Activated naive CD4-positive, alpha-beta T cell treated with anti-CD3 and anti-CD28 coated beads for 36 hours (primary cell): ENCODE measurements at regions not wholly inside any gene's neighbourhood (a gene's known extent, or its start where the extent isn't known, plus 50 kb on each side); places are given as distances from the start of the nearest gene placed in this dataset.

Experiments
- CTCF ChIA-PET: fragments of 350-600 bp; sonication (Branson Sonifier 250); formaldehyde crosslinking; loops from one replicate; lab custom pipeline; 2021; ENCODE audit warnings: antibody characterized with exemption; lab: Charles Lee
- DNase-seq: peaks from one replicate; pipeline ENCODE4 v3.0.0-alpha.2; 2020
- H3K27ac Mint-ChIP-seq: one replicate; pipeline ENCODE4 v1.8.0; 2021; ENCODE audit warnings: mild to moderate bottlenecking, mixed read lengths
- H3K27me3 Mint-ChIP-seq: one replicate; pipeline ENCODE4 v1.8.0; 2021; ENCODE audit warnings: low read depth, mixed read lengths
- H3K36me3 Mint-ChIP-seq: one replicate; pipeline ENCODE4 v1.8.0; 2021; ENCODE audit warnings: low read depth, mixed read lengths
- H3K4me1 Mint-ChIP-seq: one replicate; pipeline ENCODE4 v1.8.0; 2021; ENCODE audit warnings: low read depth, mixed read lengths
- H3K4me3 Mint-ChIP-seq: one replicate; pipeline ENCODE4 v1.8.0; 2021; ENCODE audit warnings: mild to moderate bottlenecking, moderate library complexity, mixed read lengths
- H3K9me3 Mint-ChIP-seq: one replicate; pipeline ENCODE4 v1.8.0; 2021; ENCODE audit warnings: mixed read lengths
- intact Hi-C: fragments of 100-400 bp; cut with micrococcal nuclease; formaldehyde crosslinking; loops from one replicate; pipeline ENCODE4 v1.15.1; 2023

DNA sequence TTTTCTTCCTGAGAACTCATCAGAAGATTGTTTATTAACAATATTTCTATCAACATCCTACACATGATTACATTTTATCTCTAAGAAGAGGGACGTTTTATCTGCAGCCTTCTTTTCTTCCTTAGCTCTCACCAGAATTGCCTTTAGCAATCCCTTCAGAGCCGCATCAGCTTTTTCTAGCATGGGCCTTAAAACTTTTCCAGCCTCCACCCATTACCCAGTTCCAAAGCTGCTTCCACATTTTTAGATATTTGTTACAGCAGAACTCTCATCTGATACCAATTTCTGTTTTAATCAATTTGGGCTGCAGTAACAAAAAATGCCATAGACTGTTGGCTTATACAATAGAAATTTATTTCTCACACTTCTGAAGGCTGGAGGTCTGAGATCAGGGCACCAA lies 281.5 kb downstream of the THBS2 start:
- peaks cover 18% of the 10 kb centered on the region for H3K27me3 Mint-ChIP-seq
- DNase-seq = no peak
- H3K27ac Mint-ChIP-seq = no peak overlapping the region
- CTCF ChIA-PET = no interaction called here
- H3K9me3 Mint-ChIP-seq = no peaks in the 10 kb centered on the region
- no peak overlapping the region for H3K4me3 Mint-ChIP-seq
- intact Hi-C loops = no loop called here
- no peaks in the 10 kb centered on the region for H3K4me1 Mint-ChIP-seq
- no peaks in the 10 kb centered on the region for H3K36me3 Mint-ChIP-seq

DNA sequence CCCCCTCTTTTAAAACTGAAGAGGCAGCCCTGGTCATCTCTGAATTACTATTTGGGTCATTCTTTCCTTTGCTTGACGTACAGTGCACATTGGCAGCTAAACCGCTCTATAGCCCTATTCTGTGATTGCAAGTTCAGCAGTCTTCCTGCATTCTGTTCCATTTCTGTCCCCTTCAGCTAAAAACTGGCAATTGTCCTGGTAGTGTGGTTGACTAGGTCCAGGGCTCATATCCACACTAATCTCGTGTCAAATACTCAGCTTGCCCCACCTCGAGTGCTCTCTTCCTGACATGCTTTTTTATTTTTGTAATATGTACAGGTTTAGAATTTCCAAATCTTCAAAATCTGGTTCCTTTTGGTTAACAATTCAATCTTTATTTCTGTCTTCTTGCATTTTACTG lies 282.1 kb downstream of the THBS2 start:
- H3K4me3 Mint-ChIP-seq = no peak overlapping the region
- intact Hi-C loops = no loop called here
- CTCF ChIA-PET = no interaction called here
- no peaks in the 10 kb centered on the region for H3K36me3 Mint-ChIP-seq
- H3K27me3 Mint-ChIP-seq = peaks cover 18% of the 10 kb centered on the region
- no peak overlapping the region for H3K27ac Mint-ChIP-seq
- no peaks in the 10 kb centered on the region for H3K4me1 Mint-ChIP-seq
- no peaks in the 10 kb centered on the region for H3K9me3 Mint-ChIP-seq
- DNase-seq = no peak

DNA sequence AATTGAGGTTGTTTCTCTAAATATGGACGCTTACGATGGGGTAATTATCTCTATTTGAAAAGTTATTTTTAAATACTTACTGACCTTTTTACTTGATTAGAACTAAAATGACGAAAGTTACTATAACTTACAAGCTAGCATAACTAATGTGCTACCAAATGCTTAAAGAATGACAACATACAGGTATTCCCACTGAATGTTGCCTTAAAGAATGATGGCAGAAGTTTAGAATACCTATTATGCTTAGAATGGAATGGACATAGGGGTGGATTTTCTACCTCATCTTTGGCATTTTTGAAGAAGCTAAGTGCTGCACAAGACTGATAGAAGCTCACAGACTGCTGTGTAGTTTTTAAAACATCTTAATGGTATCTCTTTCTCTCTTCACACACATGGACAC lies 284.8 kb downstream of the THBS2 start:
- CTCF ChIA-PET = no interaction called here
- no peak for DNase-seq
- Mint-ChIP-seq H3K36me3 (no peaks in the 10 kb centered on the region), H3K9me3 (no peaks in the 10 kb centered on the region), H3K4me1 (no peaks in the 10 kb centered on the region), H3K4me3 (no peak overlapping the region), H3K27me3 (peaks cover 14% of the 10 kb centered on the region), H3K27ac (no peak overlapping the region)
- intact Hi-C loops = no loop called here

DNA sequence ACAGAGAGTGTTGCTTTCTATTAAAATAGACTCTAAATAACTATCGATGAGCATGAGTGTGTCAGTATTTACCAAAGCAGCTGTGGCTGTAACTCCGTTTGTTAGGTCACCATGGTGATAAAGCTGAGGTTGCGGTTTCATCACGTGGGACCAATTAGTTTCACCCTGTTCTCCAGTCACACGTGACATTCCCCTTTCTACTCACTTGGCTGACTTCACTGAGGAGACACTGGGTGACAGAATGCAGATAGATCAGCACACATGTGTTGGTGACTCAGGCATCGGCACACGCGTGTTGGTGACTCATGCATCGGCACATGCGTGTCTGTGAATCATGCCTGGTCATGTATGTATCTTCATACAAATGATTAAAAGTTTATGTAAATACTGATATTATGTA lies 285.4 kb downstream of the THBS2 start:
- H3K4me3 Mint-ChIP-seq = no peak overlapping the region
- CTCF ChIA-PET = no interaction called here
- H3K9me3 Mint-ChIP-seq = no peaks in the 10 kb centered on the region
- H3K27me3 Mint-ChIP-seq = peaks cover 17% of the 10 kb centered on the region
- intact Hi-C loops = no loop called here
- no peaks in the 10 kb centered on the region for H3K4me1 Mint-ChIP-seq
- no peaks in the 10 kb centered on the region for H3K36me3 Mint-ChIP-seq
- no peak for DNase-seq
- no peak overlapping the region for H3K27ac Mint-ChIP-seq

DNA sequence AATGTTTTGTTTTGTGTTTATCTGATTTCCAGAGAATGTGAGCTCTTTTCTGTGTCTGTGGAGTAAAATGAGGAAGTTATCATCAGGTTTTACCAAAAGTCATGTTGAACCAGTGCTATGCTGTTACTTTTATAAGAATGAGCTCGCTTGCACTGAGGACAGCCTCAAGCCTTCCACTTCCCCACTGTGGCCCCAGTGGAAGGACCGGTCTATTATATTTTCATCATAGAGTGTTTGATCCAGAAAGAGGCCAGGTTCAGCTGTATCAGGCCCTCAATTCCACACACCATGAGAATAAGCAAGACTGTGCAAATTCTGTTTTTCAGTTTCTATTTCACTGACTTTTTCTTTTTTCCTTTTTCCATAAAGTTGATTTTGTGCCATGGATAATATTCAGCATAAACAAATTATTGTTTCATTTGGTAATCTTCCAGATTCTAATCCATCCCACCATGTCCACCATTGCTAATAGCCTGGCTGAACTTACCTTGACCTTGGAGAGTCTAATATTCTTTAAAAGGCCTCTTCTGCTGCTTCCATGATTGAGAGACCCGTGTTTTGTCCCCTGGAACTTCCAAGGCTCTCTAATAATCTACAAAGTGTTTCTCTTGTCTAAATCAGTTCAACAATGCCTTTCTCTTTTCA lies 286.2 kb downstream of the THBS2 start:
- H3K4me3 Mint-ChIP-seq = no peak overlapping the region
- CTCF ChIA-PET = no interaction called here
- H3K4me1 Mint-ChIP-seq = no peaks in the 10 kb centered on the region
- no peak for DNase-seq
- no peaks in the 10 kb centered on the region for H3K9me3 Mint-ChIP-seq
- H3K27me3 Mint-ChIP-seq = peaks cover 19% of the 10 kb centered on the region
- H3K27ac Mint-ChIP-seq = no peak overlapping the region
- H3K36me3 Mint-ChIP-seq = no peaks in the 10 kb centered on the region
- intact Hi-C loops = no loop called here

DNA sequence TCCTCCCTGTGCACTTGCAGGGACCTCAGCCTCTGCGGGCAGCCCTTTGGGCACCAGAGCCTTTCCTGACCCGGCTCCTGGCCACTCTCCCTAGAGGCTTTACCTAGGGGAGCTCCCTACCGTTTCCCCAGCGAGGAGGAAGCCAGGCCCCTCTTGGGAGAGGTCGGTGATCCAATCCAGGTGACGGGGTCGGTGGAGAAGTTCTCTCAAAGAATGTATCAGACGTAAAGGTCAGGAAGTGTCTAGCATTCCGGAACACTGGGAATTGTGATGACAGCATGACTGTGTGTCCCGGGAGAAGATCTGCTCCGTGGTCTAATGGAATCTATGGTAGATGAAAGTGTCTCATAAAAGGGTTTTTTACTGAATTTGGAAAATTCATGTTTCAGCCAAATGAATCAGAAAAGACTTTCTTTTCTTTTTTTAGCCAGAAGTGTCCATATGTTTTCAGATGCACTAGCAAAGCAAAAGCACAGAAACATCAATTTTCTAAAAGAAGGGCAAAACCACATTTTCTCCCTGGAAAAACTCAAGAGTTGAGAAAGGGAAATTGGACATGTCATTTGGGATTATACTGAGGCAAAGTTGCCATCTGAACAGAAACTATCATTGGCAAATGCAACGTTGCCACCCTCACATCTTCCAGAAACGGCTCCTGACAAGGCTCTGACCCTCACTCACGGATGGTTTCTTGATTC lies 289.4 kb downstream of the THBS2 start:
- H3K27ac Mint-ChIP-seq = no peak overlapping the region
- DNase-seq = no peak
- no peaks in the 10 kb centered on the region for H3K36me3 Mint-ChIP-seq
- H3K4me3 Mint-ChIP-seq = no peak overlapping the region
- CTCF ChIA-PET = no interaction called here
- peaks cover 14% of the 10 kb centered on the region for H3K27me3 Mint-ChIP-seq
- H3K4me1 Mint-ChIP-seq = no peaks in the 10 kb centered on the region
- H3K9me3 Mint-ChIP-seq = no peaks in the 10 kb centered on the region
- intact Hi-C loops = no loop called here

DNA sequence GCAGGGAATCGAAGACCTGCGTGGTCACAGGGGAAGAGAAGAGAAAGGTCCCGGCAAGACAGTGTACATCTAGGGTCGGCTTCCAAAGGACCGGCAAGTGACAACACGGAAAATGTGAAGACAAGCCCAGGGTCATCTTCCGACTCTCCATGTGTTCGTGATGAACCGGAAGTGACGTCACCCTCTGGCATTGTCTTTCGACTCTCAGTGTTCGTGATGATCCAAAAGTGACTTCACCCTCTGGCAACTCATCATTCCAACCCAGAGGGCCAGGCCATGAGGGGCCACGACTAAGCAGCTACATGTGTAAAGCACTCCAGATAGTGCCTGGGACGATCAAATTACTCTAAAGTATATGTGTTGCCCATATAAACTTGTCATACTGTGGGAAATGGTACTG lies 290.8 kb downstream of the THBS2 start:
- intact Hi-C loops = no loop called here
- H3K4me1 Mint-ChIP-seq = no peaks in the 10 kb centered on the region
- H3K9me3 Mint-ChIP-seq = no peaks in the 10 kb centered on the region
- no peaks in the 10 kb centered on the region for H3K36me3 Mint-ChIP-seq
- peaks cover 12% of the 10 kb centered on the region for H3K27me3 Mint-ChIP-seq
- CTCF ChIA-PET = no interaction called here
- no peak overlapping the region for H3K27ac Mint-ChIP-seq
- no peak for DNase-seq
- no peak overlapping the region for H3K4me3 Mint-ChIP-seq

DNA sequence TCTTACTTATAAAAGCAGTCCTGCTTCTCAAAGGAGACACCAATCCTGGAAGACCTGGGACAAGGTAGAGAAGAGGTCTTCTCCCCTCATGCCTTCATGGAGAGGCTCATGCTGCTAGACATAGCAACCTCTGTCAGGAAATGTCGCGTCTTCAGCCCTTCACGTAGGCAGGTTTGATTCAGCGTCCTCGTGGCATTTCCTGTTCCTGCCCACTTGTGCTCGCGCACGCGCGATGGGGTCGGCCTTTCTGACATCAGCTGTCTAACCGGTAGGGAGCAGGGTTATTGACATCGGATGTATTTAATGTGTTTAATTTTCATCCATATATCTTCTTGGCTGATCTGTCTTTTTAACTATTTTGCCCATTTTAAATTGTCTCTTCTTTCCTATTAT lies 292.4 kb downstream of the THBS2 start:
- no peak overlapping the region for H3K4me3 Mint-ChIP-seq
- intact Hi-C loops = no loop called here
- H3K4me1 Mint-ChIP-seq = no peaks in the 10 kb centered on the region
- H3K27ac Mint-ChIP-seq = no peak overlapping the region
- DNase-seq = no peak
- H3K9me3 Mint-ChIP-seq = no peaks in the 10 kb centered on the region
- CTCF ChIA-PET = no interaction called here
- H3K27me3 Mint-ChIP-seq = peaks cover 12% of the 10 kb centered on the region
- no peaks in the 10 kb centered on the region for H3K36me3 Mint-ChIP-seq

DNA sequence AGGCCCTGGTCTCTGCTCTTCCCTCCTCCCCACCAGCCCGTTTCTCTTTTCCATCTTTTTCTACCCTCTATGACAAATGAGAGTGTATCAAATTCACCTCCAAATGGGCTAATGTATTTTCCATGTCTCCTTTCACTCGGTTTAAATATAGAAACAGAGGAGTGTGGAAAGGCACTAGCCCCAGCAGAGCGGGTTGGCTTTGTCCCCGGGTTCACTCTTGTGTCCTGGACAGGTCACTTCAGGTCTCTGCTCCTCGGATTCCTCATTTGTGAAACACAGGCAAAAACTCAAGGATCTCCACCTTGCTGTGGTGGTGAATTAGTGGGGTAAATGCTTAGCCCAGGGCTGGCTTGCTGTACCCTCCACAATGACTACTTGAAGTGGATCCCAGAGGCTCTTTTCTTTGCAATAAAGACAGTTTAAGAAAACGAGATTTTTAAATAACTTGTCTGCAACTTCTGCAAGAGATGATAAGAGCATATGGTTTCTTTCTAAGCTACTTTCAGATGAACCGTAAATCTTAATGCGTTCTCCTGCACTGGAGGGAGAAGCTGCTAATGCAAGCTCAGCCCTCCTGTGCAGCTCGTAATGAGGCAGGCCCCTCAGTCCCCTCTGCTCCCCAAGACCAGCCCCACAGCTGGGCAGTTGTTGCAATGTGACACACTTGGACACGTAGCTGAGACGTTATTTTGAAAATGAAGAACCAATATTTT lies 292.9 kb downstream of the THBS2 start:
- no peak overlapping the region for H3K27ac Mint-ChIP-seq
- no peak for DNase-seq
- intact Hi-C loops = no loop called here
- CTCF ChIA-PET = no interaction called here
- H3K4me3 Mint-ChIP-seq = no peak overlapping the region
- no peaks in the 10 kb centered on the region for H3K36me3 Mint-ChIP-seq
- H3K27me3 Mint-ChIP-seq = peaks cover 15% of the 10 kb centered on the region
- no peaks in the 10 kb centered on the region for H3K4me1 Mint-ChIP-seq
- H3K9me3 Mint-ChIP-seq = no peaks in the 10 kb centered on the region

DNA sequence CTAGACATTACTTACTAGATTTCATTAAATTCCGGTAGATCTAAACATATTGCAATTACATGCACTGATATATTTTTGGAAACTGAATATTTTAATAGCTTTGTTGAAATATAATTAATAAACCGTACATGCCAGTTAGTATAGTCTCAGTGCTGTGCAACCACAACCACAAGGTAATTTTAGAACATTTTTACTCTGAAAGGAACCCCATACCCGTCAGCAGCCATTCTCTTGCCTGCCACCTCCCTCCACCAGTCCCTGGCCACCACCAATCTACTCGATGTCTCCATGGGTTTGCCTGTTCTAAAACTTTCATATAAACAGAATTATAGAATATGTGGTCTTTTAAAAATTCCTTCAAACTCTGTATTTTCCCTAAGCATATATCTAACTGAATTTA lies 293.9 kb downstream of the THBS2 start:
- Mint-ChIP-seq H3K27ac (no peak overlapping the region), H3K36me3 (no peaks in the 10 kb centered on the region), H3K27me3 (peaks cover 15% of the 10 kb centered on the region), H3K9me3 (no peaks in the 10 kb centered on the region), H3K4me1 (no peaks in the 10 kb centered on the region), H3K4me3 (no peak overlapping the region)
- no peak for DNase-seq
- intact Hi-C loops = no loop called here
- CTCF ChIA-PET = interaction anchor here (0.5 kb wide), 1 partner anchor 397 kb away, joined by 3 read pairs; no protein-coding TSS in a partner anchor

DNA sequence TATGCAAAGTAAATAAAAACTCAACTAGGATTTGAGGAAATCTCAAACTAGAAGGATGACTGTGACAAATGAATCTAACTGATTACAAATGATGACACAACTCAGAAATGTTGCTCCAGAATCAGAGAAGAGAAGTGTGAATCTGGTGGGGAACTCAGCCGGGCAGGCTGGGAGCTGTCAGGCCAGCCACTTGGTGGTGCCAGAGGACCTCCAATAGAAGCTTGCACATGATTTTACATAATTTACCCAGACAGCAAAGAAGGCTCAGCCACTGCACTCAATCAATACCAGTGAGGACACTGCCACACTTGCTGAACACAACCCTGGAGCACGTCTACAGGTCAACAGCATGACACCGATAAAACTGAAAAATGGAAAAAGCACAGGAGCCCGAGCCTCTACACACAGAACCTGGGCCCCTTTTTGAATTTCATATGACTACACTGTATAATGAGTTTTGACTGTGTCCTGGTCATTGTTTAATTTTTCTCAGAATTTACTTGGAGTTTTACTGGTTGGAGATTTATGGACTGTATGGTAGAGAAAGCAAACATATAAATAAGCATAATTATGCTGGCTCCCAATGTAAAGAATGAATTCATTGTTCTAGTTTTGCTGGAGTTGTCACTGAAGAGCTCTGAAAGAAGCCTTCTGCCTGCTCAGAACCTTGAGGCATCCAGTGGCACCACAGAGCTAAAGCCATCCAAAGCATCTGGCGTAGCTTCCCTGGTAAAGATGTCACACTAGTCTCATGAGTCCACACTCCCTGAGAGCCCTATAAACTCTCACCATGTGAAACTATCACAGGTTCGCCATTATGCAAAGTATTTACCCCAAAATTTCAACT lies 296.5 kb downstream of the THBS2 start:
- intact Hi-C loops = loop anchor here (2.0 kb wide), 1 partner anchor 1336 kb away; no protein-coding TSS in a partner anchor
- no peak overlapping the region for H3K27ac Mint-ChIP-seq

More for the DNA sequence above, 296.5 kb downstream of the THBS2 start:
- H3K36me3 Mint-ChIP-seq = no peaks in the 10 kb centered on the region
- CTCF ChIA-PET = interaction anchor here (1.0 to 1.2 kb wide), 2 partner anchors 139 to 1574 kb away, joined by 3 read pairs; no protein-coding TSS in a partner anchor
- H3K27me3 Mint-ChIP-seq = peaks cover 13% of the 10 kb centered on the region
- no peaks in the 10 kb centered on the region for H3K9me3 Mint-ChIP-seq
- H3K4me3 Mint-ChIP-seq = no peak overlapping the region
- peak; percentile 68 for DNase-seq
- no peaks in the 10 kb centered on the region for H3K4me1 Mint-ChIP-seq
